ENCODE measurements at regions not wholly inside any gene's neighbourhood (a gene's known extent, or its start where the extent isn't known, plus 50 kb on each side); places are given as distances from the start of the nearest gene placed in this dataset.
"Not testable (repeated sequence)": the region's sequence is repeated elsewhere in the genome, so short reads cannot be mapped to it uniquely, and the experiment has no call there.

DNA sequence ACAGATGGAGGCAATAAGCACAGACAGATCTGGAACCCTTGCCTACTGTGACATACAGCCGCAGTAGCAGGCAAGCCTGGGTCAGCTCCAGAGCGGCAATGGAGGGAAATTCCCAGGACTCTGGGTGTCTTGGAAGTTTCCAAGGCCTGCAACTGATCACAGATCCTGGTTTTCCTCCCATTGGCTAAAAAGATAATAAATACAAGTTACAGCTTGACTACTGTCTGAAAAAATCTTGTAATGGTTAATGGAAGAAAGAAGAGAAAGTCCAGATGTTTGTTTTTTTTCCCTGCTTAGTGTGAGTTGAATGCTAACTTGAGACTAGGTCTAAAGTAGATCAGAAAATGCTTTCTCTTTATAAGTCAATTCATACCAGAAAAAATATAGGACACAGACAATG is 307.6 kb downstream of the ALDH8A1 start:
- Histone ChIP-seq H3K36me3 (ENCODE audit: control insufficient read depth, insufficient read depth, low read length) (no peaks in the 10 kb centered on the region), H3K27ac (ENCODE audit: insufficient read depth, low read depth, low read length, poor library complexity, severe bottlenecking) (no peak overlapping the region), H3K9me3 (ENCODE audit: control insufficient read depth, low read length) (no peaks in the 10 kb centered on the region), H3K27me3 (ENCODE audit: control insufficient read depth, insufficient read depth, low read length, poor library complexity, severe bottlenecking) (no peaks in the 10 kb centered on the region), H3K4me3 (ENCODE audit: insufficient read depth, low read depth, low read length) (no peak overlapping the region), H3K4me1 (ENCODE audit: control insufficient read depth, insufficient read depth, low read length) (no peaks in the 10 kb centered on the region)
- 95 to 100% methylated on average over 2 of the region's 2 CpGs for WGBS, 2 experiments

GRCh38 chr6:134640975-134641429 is 308.9 kb downstream of the ALDH8A1 start:
- Histone ChIP-seq H3K9me3 (ENCODE audit: control insufficient read depth, low read length) (no peaks in the 10 kb centered on the region), H3K36me3 (ENCODE audit: control insufficient read depth, insufficient read depth, low read length) (no peaks in the 10 kb centered on the region), H3K4me3 (ENCODE audit: insufficient read depth, low read depth, low read length) (no peak overlapping the region), H3K4me1 (ENCODE audit: control insufficient read depth, insufficient read depth, low read length) (peaks cover 3% of the 10 kb centered on the region), H3K27me3 (ENCODE audit: control insufficient read depth, insufficient read depth, low read length, poor library complexity, severe bottlenecking) (no peaks in the 10 kb centered on the region), H3K27ac (ENCODE audit: insufficient read depth, low read depth, low read length, poor library complexity, severe bottlenecking) (no peak overlapping the region)
- 80 to 91% methylated on average over 1 of the region's 1 CpG for WGBS, 2 experiments

DNA sequence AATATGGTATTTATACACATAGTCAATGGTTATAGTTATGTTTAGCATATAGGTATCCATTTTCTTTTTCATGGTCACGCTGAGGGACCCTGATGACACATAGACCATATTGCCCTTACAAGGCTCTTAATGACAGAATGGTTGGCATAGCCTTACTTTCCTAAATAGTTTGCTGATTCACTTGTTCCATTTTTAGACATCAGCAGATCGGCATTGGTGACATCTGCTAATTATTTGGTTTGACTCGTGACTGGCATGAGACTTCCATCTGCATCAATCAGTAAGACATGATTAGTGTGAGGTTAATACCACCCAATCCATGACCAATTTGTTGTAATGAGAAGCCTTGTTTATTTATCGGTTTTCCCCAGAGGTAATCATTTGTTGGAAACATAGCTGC is 309.7 kb downstream of the ALDH8A1 start:
- no peak overlapping the region for H3K27ac ChIP-seq (ENCODE audit: insufficient read depth, low read depth, low read length, poor library complexity, severe bottlenecking)
- H3K36me3 ChIP-seq (ENCODE audit: control insufficient read depth, insufficient read depth, low read length), result no peaks in the 10 kb centered on the region
- H3K9me3 ChIP-seq (ENCODE audit: control insufficient read depth, low read length), result no peaks in the 10 kb centered on the region
- H3K4me3 ChIP-seq (ENCODE audit: insufficient read depth, low read depth, low read length), result no peak overlapping the region
- 91 to 96% methylated on average over 4 of the region's 4 CpGs for WGBS, 2 experiments
- no peaks in the 10 kb centered on the region for H3K27me3 ChIP-seq (ENCODE audit: control insufficient read depth, insufficient read depth, low read length, poor library complexity, severe bottlenecking)
- peaks cover 3% of the 10 kb centered on the region for H3K4me1 ChIP-seq (ENCODE audit: control insufficient read depth, insufficient read depth, low read length)

DNA sequence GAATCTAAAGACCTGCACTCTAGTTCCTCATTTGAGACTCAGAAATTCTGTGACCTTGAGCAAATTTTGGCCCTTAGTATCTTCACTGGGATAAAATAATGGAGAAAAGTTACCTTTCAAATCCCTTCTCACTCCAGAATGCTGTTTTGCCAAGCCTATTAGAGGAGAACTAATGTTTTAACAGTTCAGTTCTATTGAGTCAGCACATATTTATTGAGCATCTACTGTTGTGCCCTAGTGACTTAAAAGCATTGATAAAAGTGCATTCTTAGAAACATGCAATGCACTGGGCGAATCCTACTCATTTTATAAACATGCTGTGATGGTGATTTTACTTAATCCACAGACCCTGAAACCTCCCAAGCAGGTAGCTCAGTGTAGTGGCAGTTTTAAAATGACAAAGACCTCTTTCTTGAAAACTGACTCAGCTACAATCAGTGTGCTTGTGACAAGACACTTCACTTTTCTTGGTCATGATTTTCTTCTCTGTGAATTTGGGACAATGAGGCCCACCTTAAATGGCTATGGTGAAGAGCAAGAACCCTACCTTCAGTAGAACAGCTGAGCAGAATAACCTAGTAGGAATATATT is 312.0 kb downstream of the ALDH8A1 start:
- Histone ChIP-seq H3K36me3 (ENCODE audit: control insufficient read depth, insufficient read depth, low read length) (no peaks in the 10 kb centered on the region), H3K4me3 (ENCODE audit: insufficient read depth, low read depth, low read length) (no peak overlapping the region), H3K27me3 (ENCODE audit: control insufficient read depth, insufficient read depth, low read length, poor library complexity, severe bottlenecking) (no peaks in the 10 kb centered on the region), H3K9me3 (ENCODE audit: control insufficient read depth, low read length) (no peaks in the 10 kb centered on the region), H3K4me1 (ENCODE audit: control insufficient read depth, insufficient read depth, low read length) (peaks cover 3% of the 10 kb centered on the region), H3K27ac (ENCODE audit: insufficient read depth, low read depth, low read length, poor library complexity, severe bottlenecking) (no peak overlapping the region)
- WGBS, 2 experiments, result 67 to 100% methylated on average over 1 of the region's 1 CpG

DNA sequence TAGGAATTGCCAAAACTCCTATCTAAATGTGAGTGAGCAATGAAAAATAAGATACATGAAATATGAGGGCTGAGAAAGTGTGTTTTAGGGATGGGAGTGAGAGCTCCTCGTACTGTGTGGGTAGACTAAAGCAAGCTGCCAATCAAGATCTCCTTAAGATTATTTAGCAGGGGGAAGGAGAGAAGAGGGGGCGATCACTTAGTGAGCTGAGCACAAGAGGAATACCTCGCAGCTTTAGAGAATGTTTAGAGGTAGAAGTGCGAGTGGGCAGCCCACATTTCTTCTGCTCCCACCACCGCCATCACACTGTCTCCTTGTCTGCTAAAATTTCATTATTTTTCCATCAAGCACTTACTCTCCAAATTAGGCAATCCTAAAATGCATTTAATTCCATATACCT is 312.6 kb downstream of the ALDH8A1 start:
- H3K27me3 ChIP-seq (ENCODE audit: control insufficient read depth, insufficient read depth, low read length, poor library complexity, severe bottlenecking), result no peaks in the 10 kb centered on the region
- H3K27ac ChIP-seq (ENCODE audit: insufficient read depth, low read depth, low read length, poor library complexity, severe bottlenecking), result no peak overlapping the region
- no peak overlapping the region for H3K4me3 ChIP-seq (ENCODE audit: insufficient read depth, low read depth, low read length)
- H3K4me1 ChIP-seq (ENCODE audit: control insufficient read depth, insufficient read depth, low read length), result peaks cover 3% of the 10 kb centered on the region
- WGBS, 2 experiments, result 80 to 82% methylated on average over 5 of the region's 5 CpGs
- H3K36me3 ChIP-seq (ENCODE audit: control insufficient read depth, insufficient read depth, low read length), result no peaks in the 10 kb centered on the region
- no peaks in the 10 kb centered on the region for H3K9me3 ChIP-seq (ENCODE audit: control insufficient read depth, low read length)

DNA sequence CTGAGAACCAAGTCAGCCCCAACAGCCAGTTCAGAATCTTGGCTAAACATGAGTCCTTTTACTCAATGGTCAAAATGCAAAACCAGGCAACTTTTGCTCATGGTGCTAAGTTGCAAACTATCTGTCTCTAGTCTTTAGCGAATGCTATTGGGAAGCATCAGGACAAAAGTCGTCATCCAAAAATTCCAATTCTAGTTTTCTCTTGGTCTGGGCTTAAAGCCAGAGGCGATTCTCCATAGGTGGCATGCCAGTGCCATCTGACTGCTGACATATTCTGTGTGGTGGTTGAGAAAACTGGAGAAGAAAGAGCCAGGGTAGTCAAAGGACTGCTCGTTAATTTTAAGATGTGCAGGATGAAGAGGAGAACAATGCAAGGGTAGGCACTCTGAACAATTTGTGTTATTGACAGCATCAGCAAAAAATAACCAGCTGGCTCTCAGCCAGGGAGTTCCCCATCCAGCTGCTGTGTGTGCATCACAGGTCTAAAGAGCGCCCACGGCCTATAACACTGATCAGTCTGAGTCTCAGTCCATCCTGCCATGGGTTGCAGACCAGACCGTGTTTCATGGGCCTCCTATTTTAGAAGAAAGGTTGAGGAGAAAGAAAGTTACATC is 313.6 kb downstream of the ALDH8A1 start:
- WGBS, 2 experiments, result 93 to 94% methylated on average over 7 of the region's 7 CpGs
- H3K9me3 ChIP-seq (ENCODE audit: control insufficient read depth, low read length), result no peaks in the 10 kb centered on the region
- H3K4me1 ChIP-seq (ENCODE audit: control insufficient read depth, insufficient read depth, low read length), result peaks cover 3% of the 10 kb centered on the region
- no peak overlapping the region for H3K27ac ChIP-seq (ENCODE audit: insufficient read depth, low read depth, low read length, poor library complexity, severe bottlenecking)
- no peak overlapping the region for H3K4me3 ChIP-seq (ENCODE audit: insufficient read depth, low read depth, low read length)
- H3K27me3 ChIP-seq (ENCODE audit: control insufficient read depth, insufficient read depth, low read length, poor library complexity, severe bottlenecking), result no peaks in the 10 kb centered on the region
- no peaks in the 10 kb centered on the region for H3K36me3 ChIP-seq (ENCODE audit: control insufficient read depth, insufficient read depth, low read length)

DNA sequence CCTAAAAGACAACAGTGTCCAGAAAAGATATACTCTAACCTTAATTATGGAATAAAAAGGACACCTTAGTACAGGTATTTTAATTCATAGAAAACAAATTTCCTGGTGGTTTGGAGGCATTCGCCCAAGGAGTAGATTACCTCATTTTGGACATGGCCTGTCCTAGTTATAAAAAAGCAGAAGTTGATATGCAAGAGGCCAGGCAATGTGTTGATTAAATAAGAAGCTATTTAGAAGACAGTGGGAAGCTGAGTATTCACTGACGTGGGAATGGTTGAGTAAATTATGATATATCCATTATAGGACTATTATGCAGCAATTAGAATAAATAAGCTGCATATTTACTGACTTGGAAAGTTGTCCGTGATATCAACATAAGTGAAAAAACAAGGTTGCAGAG is 314.9 kb downstream of the ALDH8A1 start:
- Histone ChIP-seq H3K27ac (ENCODE audit: insufficient read depth, low read depth, low read length, poor library complexity, severe bottlenecking) (no peak overlapping the region), H3K36me3 (ENCODE audit: control insufficient read depth, insufficient read depth, low read length) (no peaks in the 10 kb centered on the region), H3K4me3 (ENCODE audit: insufficient read depth, low read depth, low read length) (no peak overlapping the region), H3K27me3 (ENCODE audit: control insufficient read depth, insufficient read depth, low read length, poor library complexity, severe bottlenecking) (no peaks in the 10 kb centered on the region), H3K9me3 (ENCODE audit: control insufficient read depth, low read length) (no peaks in the 10 kb centered on the region), H3K4me1 (ENCODE audit: control insufficient read depth, insufficient read depth, low read length) (peaks cover 3% of the 10 kb centered on the region)
- 97 to 98% methylated on average over 2 to 3 of the region's 3 CpGs for WGBS, 2 experiments

GRCh38 chr6:134634466-134634865 is 315.4 kb downstream of the ALDH8A1 start:
- H3K4me3 ChIP-seq (ENCODE audit: insufficient read depth, low read depth, low read length), result no peak overlapping the region
- no peaks in the 10 kb centered on the region for H3K36me3 ChIP-seq (ENCODE audit: control insufficient read depth, insufficient read depth, low read length)
- H3K27me3 ChIP-seq (ENCODE audit: control insufficient read depth, insufficient read depth, low read length, poor library complexity, severe bottlenecking), result no peaks in the 10 kb centered on the region
- no peaks in the 10 kb centered on the region for H3K9me3 ChIP-seq (ENCODE audit: control insufficient read depth, low read length)
- 100% methylated on average over 1 to 3 of the region's 3 CpGs for WGBS, 2 experiments
- H3K4me1 ChIP-seq (ENCODE audit: control insufficient read depth, insufficient read depth, low read length), result peaks cover 3% of the 10 kb centered on the region
- no peak overlapping the region for H3K27ac ChIP-seq (ENCODE audit: insufficient read depth, low read depth, low read length, poor library complexity, severe bottlenecking)

- not testable (repeated sequence) for H3K9me3 ChIP-seq (ENCODE audit: control insufficient read depth, low read length); H3K27me3 ChIP-seq (ENCODE audit: control insufficient read depth, insufficient read depth, low read length, poor library complexity, severe bottlenecking); H3K4me3 ChIP-seq (ENCODE audit: insufficient read depth, low read depth, low read length); H3K27ac ChIP-seq (ENCODE audit: insufficient read depth, low read depth, low read length, poor library complexity, severe bottlenecking); H3K36me3 ChIP-seq (ENCODE audit: control insufficient read depth, insufficient read depth, low read length); H3K4me1 ChIP-seq (ENCODE audit: control insufficient read depth, insufficient read depth, low read length)
- 95 to 97% methylated on average over 48 of the region's 48 CpGs for WGBS, 2 experiments
Measured at GRCh38 chr6:134632982-134633940, 315.3 kb upstream of the SGK1 start.

DNA sequence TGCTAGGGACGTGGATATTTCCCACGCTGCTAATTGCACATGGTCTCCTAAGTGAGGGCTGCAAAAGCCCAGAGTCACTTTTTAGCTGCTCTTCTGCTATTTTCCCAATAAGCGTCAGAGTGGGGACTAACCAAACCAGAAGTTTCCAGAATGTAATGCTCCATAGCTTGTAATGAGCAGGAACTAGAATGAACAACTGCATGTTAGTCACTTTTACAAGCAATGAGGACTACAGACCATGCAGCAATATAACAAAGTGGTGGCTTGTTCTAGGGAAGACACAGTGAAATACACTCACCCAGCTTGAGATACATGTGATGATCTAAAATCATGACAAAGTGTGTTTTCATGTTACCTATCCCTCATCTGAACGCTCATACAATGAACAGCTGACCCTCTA is 314.1 kb upstream of the SGK1 start:
- 92 to 95% methylated on average over 4 of the region's 4 CpGs for WGBS, 2 experiments
- Histone ChIP-seq H3K36me3 (ENCODE audit: control insufficient read depth, insufficient read depth, low read length) (no peaks in the 10 kb centered on the region), H3K27me3 (ENCODE audit: control insufficient read depth, insufficient read depth, low read length, poor library complexity, severe bottlenecking) (no peaks in the 10 kb centered on the region), H3K9me3 (ENCODE audit: control insufficient read depth, low read length) (no peaks in the 10 kb centered on the region), H3K4me3 (ENCODE audit: insufficient read depth, low read depth, low read length) (no peak overlapping the region), H3K4me1 (ENCODE audit: control insufficient read depth, insufficient read depth, low read length) (peaks cover 3% of the 10 kb centered on the region), H3K27ac (ENCODE audit: insufficient read depth, low read depth, low read length, poor library complexity, severe bottlenecking) (no peak overlapping the region)

Data from ectodermal cell (in vitro differentiated cells).